COR-L47 (cell line): ENCODE measurements at regions not wholly inside any gene's neighbourhood (a gene's known extent, or its start where the extent isn't known, plus 50 kb on each side); places are given as distances from the start of the nearest gene placed in this dataset.
A peak's percentile ranks its signal among the peaks of the same experiment; 100 is the strongest.

ENCODE experiments used
- DNase-seq: peaks from one replicate; lab custom pipeline; 2025; lab: John Stamatoyannopoulos, UW

GRCh38 chr6:14806101-14806500 is 439.8 kb upstream of the JARID2 start:
- DNase-seq, result no peak

DNA sequence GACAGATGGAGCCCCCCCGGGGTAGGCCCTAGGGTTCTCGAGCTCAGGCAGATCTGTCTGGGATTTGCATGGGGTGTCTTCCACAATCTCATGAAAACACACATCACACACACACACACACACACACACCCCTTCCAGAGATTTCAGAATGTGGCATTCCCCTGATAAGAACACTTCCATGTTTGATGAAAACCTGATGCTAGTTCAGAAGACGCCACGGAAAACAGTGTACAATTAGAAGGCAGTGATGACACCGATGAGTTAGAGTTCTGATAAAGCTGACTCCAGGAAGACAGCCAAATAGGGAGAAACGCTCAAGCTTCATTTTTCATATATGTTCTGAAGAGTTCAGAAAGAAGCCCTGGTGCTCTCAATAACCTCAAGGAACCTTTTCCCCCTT is 438.7 kb upstream of the JARID2 start:
- DNase-seq, result no peak

DNA sequence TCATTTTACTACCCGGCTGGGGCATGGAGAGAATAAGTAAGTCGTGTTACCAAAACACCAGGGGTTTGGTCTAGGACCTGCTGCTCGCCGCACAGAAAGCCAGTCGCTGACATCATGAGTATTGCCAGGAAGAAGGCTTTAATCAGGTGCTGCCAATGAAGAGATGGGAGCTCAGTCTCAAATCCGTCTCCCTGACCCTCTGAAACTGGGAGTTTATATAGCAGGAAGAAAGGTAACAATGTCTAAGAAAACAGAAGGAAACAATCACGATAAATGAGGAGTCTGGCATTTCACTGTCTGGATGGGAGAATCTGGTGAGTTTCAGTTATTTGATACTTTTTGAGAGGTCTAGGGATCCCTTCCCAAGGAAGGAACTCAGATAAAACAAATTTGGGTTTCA is 437.9 kb upstream of the JARID2 start:
- DNase-seq, result no peak

DNA sequence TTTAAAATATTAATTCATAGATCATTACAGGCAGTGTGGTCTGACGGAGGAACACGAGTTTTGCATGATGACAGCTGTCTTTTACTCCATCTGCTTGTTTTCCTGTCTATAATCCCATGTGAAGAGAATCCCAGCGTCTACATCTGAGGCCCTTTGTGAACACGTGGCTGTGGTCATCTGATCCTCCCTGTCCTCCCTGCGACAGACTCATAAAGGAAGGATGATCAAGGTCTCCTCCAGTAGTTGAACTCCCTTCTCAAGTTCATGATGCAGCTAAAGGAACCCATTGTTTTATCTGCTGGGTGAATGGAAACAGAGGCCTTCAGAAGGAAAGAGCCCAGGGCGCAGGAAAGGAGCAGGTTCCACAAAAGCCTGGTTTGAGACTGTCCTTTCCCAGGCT is 435.8 kb upstream of the JARID2 start:
- DNase-seq, result no peak

DNA sequence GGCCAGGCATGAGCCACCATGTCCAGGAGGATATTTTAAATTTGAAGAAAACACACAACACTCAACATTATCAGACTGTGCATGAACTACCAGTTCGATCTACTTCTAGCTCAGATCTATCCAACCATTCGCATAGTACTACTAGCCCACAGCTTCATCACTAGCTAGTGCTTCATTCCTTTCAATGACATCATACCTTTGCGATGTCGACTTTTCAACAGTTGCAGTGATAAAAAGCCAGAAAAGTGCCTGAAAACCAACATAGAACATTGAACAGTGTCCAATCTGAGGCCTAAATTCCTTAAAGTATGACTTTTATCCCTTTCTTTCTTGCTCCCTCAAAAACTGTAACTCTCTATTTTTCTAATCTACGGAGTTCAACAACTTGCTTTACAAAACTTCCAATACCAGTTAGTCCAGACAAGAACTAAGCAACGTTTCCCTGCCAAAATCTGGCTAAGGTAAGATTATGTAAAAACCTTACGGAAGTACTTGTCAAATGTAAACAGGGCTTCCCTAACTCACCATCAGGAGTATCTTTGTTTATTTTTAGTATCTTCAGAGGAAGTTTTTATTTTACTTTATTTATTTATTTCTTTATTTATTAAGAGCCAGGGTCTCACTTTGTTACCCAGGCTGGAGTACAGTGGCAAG is 434.0 kb upstream of the JARID2 start:
- no peak for DNase-seq

DNA sequence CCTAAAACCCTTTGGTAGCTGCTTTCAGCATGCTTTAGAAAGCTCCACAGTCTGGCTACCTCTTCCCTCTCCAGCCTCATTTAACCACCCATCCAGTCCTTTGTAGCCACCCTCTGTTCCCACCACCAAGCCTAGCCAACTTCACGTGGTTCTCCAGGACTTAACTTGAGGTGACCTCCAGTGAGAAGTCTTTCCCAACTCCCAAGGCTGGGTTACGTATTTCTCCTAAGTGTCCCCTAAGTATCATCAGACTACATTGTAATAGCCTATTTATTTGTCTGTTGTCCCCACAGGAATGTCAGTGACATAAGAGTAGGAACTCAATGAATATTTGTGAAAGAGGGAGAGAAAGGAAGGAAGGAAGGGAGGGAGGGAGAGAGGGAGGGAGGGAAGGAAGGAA is 431.9 kb upstream of the JARID2 start:
- DNase-seq, result no peak

- no peak for DNase-seq
Observed at GRCh38 chr6:14816116-14816859, 429.6 kb upstream of the JARID2 start.

GRCh38 chr6:14817074-14817473 is 428.8 kb upstream of the JARID2 start:
- DNase-seq, result no peak

- DNase-seq, result peak; percentile 83
Observed at GRCh38 chr6:14818422-14818884, 427.4 kb upstream of the JARID2 start.

DNA sequence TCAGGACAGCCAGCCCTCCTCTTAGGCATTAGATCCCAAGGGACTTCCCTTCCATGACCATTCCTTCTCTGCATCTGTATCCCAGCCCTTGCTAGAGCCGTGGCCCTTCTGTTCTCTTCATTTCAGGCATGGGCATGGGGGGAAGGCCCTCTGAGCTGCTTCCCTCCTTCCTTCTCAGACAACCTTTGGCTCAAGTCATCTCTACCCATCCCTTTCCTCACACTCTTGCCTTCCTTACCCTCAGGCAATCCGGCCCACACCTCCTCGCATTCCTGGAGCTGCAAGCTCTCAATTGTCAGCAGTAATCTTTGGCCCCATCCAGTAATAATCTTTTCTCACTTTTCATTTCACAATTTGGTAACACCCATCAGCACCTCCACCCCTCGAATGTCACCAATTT is 426.9 kb upstream of the JARID2 start:
- no peak for DNase-seq

GRCh38 chr6:14819840-14820420 is 425.9 kb upstream of the JARID2 start:
- no peak for DNase-seq

DNA sequence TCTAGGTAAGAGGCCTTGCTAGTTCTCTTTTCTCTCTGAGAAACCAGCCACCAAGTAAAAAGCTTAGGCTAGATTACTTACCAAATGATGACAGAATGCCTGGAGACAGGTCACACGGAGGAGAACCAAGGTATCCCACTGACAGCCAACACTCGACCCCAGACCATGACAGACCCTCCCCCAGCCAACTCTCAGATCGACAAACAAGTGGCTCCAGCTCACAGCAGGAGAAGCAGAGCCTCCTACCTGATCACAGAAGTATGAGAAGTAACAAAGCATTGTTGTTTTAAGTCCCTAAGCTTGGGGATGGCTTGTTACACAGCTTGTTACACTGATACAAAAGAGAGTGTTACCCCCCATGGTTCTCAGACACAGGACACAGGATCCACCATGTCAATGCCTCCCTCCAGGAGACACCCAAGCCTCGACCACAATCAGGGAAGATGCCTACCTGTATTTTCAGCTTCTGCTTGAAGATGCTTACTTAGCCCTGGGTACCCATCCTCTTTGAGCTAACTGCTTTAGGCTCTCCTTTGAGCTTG is 423.8 kb upstream of the JARID2 start:
- DNase-seq, result no peak

GRCh38 chr6:14822679-14823078 is 423.2 kb upstream of the JARID2 start:
- no peak for DNase-seq

DNA sequence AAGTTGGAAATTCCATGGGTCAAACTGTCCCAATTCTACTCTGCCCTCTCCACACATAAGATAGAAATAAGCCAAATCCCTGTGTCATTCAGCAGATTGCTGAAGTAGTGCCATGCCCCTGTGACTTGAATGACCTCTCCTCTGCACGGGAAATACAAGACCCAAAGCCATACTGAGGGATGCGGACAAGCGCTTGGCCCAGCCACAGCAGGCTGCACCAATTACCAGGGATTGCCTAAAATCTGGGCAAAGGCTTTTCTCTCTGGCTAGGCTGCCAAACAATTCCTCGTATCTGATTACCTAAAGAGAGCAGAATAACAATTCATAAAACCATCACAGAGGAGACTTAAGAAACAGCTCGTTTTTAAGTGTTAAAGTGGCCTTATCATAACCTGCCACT is 421.8 kb upstream of the JARID2 start:
- DNase-seq, result no peak

DNA sequence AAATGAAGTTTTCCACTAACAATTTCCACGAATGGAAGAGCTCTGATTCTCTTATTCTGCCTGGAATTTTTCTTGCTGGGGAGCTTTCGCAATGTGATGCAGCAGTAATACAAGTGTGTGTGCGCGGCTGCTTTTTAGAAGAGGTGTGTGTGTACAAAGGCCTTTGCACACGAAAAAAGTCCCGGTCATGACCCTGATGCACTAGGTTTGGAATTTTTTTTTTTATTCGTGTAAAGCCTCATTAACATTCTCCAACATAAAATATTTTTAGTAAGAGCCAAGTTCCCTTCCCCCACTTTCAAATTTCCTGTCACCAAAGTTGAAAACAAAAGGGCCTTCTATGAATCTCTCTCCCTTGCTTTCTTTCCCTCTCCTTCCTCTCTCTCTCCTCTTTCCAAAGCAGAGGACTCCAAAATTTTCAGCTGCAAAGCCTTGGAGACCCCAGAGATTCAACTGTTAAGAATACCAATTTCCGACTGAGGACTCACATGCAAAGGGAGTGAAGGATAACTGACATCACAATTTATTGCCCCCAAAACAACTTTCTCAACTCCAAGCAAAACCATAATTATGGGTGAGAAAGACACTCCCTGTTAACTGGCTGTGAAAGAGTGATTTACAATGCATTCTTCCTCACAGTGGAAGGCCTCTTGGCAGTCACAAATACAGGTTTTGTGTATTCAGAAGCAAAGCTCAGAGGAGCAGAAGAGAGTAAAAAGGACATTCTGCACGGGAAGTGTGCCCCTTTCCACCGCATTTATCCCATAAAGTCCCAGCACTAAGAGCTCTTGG is 421.2 kb upstream of the JARID2 start:
- peak; percentile 8 for DNase-seq

- DNase-seq, result no peak
Observed at GRCh38 chr6:14826456-14826855, 419.4 kb upstream of the JARID2 start.

DNA sequence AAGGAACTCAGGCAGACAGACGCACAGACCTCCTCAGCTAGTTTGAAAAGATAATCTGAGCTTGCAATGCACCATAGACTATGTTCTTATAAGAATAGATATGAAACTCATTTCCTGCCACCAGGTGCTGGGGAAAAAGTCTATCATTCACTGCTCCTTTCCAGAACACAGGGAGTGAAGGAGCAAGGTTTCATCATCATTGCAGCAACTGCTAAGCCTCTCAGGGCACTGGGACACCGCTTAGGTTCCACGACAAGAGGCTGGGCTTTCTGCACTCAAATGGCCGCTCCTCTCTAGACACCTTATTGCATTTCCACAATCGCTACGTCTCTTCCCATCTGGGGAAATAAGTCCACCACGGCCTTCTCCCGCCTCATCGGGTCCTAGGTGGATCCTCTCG is 418.5 kb upstream of the JARID2 start:
- no peak for DNase-seq

DNA sequence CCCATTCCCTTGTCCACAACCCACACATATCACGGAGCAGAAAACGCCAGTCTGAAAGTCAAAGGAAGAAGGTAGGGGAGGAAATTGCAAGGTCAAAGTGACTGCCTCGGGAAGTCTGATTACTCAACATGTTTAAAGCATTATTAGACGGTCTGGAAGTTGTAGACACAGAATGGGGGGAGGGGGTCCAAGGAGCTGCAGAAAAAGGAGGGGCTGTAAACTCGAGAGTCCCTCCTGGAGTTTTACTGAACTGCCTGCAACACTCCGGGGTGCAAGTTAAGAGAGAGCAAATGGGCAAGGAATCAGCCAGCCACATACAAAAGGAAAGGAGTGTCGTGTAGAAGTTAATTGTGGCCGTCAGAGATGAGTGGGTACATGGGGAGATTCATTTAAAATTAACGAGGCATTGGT is 417.7 kb upstream of the JARID2 start:
- no peak for DNase-seq

GRCh38 chr6:14831070-14831469 is 414.8 kb upstream of the JARID2 start:
- DNase-seq, result no peak

- DNase-seq, result peak; percentile 14
Observed at GRCh38 chr6:14831937-14832336, 413.9 kb upstream of the JARID2 start.

- DNase-seq, result no peak
Observed at GRCh38 chr6:14832427-14832826, 413.4 kb upstream of the JARID2 start.

- DNase-seq, result no peak
Observed at GRCh38 chr6:14834851-14835530, 410.9 kb upstream of the JARID2 start.
